GM21825 (cell line): ENCODE measurements at regions not wholly inside any gene's neighbourhood (a gene's known extent, or its start where the extent isn't known, plus 50 kb on each side); places are given as distances from the start of the nearest gene placed in this dataset.
"Not testable (repeated sequence)": the region's sequence is repeated elsewhere in the genome, so short reads cannot be mapped to it uniquely, and the experiment has no call there.

ENCODE experiments used
- ATAC-seq: cut with Tn5 transposase; IDR thresholded peaks from one replicate; pipeline ENCODE4 v1.9.1; 2021; ENCODE audit warnings: mild to moderate bottlenecking, moderate library complexity; ENCODE audit not compliant: unreplicated experiment

GRCh38 chr7:118771672-118772071 lies 547.2 kb downstream of the ANKRD7 start:
- no peak for ATAC-seq

DNA sequence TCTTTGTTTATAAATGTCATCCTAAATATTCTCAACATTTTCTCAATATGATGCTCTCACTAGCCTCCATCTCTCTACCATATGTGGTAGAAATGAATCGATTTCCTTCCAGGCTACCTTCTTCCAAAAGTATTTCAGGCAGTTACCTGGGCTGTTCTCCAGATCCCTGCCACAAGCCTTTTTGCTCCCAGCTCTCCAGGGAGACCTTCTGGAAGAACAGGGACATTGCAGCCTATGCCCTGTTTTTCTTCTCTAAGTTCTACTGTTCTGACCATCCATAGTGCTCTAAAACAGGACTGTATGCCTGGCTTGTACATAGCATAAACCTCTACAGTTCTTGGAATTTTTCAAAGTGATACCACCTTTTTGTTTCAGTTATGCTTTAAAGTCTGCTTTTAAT lies 552.8 kb downstream of the ANKRD7 start:
- ATAC-seq, result no peak

DNA sequence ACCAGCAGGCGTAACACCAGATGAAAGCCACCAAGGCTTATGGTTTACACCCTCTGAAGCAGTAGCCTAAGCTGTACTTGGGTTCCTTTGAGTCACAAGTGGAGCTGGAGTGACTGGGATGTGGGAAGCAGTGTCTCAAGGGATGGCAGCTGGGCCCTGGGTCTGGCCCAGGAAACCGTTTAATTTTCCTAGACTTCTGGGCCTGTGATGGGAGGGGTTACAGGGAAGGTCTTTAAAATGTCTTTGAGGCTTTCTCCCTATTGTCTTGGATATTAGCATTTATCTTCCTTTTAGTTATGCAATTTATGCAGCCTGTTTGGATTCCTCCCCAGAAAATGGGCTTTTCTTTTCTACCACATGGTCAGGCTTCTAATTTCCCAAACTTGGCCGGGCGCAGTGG lies 568.2 kb downstream of the ANKRD7 start:
- ATAC-seq, result no peak

GRCh38 chr7:118793582-118793981 lies 569.1 kb downstream of the ANKRD7 start:
- ATAC-seq, result no peak

- ATAC-seq, result no peak
Measured at GRCh38 chr7:118794419-118794818, 569.9 kb downstream of the ANKRD7 start.

GRCh38 chr7:118801366-118801765 lies 576.9 kb downstream of the ANKRD7 start:
- no peak for ATAC-seq

DNA sequence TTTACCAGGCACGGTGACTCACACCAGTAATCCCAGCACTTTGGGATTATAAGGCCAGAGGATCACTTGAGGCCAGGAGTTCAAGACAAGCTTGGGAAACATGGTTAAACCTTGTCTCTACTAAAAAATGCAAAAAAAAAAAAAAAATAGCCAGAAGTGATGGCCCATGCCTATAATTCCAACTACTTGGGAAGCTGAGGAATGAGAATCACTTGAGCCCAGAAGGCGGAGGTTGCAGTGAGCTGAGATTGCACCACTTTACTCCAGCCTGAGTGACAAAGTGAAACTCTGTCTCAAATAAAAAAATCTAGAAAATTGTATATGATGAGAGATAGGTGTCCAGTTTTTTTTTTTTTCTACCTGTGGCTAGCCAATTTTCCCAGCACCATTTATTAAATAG lies 578.2 kb downstream of the ANKRD7 start:
- ATAC-seq, result no peak

DNA sequence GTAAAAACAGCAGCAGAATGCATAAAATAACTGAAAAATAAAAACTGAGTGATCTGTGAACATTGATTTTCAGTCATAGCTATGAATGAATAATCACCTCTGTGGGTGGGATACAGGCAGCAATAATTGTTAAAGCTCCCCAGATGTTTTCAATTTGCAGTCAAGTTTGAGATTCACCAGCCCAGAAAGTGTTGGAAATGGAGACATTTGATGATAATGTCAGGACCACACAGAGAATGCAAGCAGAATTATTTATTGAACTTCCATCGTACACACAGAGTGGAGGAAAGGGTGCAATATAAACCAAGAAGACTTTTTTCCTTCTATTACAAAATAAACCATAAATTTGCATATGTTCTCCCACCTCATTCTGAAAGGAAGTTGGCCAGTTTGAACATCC lies 601.7 kb downstream of the ANKRD7 start:
- no peak for ATAC-seq

DNA sequence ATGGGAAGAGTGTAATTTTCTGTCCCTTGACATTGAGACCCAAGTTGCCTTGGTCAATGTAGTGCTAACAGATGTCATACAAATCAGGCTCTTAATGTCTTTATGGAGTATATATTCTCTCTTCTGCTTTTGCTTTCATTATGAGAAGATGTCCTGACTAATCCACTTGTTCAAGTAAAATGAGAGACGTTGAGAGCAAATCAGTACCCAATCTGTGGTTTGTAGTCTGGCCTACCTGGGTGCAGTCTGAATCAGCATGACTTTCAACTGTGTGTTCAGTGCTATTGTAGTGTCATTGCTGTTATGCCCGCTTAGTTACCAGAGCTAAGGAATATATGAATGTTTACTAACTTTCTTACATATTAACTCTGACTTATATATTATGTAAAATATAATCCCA lies 612.4 kb downstream of the ANKRD7 start:
- ATAC-seq, result peak; percentile 98

DNA sequence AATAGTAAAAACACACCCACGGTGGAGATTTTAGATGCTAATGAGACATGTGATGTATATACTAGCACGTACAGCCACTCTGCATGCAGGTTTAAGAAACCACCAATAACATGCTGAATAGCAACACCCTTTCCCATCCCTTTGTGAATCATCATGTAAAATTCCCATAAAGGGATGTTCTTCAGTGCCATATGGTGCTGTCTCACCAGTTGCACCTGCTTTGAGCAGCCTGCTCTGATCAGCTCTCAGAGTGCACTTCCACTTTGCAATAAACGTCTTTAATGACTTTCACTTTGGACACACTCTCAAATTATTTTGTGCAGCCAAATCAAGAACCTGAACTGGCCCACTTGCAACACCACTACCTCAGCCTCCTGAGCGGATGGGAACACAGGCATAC lies 615.0 kb downstream of the ANKRD7 start:
- ATAC-seq, result no peak

DNA sequence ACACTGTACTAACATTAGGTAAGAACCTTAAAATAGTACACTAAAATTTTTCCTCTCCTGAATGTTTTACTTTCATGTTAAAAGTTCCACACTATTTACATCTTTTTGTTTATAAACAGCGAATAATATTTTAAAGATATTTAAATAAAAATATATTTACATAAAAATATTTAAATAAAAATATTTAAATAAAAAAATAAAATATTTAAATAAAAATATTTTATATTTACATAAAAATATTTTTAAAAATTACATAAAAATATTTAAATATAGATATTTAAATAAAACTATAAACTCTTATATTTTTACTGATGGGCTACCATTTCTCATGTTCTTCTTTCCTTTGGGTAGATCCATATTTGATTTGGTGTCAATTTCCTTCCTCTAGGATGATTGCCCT lies 619.0 kb downstream of the ANKRD7 start:
- ATAC-seq, result no peak

DNA sequence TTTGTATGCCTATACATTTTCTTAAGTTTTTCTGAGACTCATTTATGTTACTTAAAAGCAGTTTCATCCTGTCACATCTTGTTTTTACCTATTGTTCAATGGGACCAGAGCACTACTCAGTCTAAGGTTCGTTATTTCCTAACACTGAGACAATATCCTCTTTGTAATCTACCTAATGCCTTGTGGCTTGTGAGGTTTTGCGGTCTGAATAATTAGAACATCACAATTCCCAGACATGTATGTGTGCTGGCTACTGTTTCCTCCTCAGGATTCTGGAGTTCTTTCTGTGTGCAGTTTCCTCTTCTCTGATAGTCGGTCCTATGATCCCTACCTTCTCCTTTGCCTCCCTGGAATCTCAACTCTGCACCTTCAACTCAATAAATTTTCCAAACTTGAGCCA lies 620.2 kb downstream of the ANKRD7 start:
- no peak for ATAC-seq

GRCh38 chr7:118845791-118846190 lies 621.3 kb downstream of the ANKRD7 start:
- no peak for ATAC-seq

- no peak for ATAC-seq
Measured at GRCh38 chr7:118846977-118847376, 622.5 kb downstream of the ANKRD7 start.

DNA sequence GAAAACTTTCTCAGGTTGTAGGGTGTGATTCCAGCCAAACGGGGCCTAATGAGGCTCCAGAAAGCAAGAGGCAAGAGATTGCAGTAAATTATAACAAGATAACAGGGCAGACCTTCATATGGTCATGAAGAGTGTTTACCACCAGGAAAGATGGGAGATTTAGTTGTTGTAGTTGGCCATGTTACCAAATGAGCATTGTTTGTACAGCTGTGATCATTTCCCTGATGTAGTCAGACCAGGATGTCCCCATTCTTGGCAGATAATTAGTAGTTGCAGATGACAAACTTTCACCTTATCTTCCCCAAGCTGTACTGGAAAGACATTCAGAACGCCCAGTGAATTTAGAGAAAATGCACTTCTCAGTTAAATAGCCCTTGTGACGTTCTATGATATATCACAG lies 630.8 kb downstream of the ANKRD7 start:
- no peak for ATAC-seq

GRCh38 chr7:118858651-118859149 lies 634.2 kb downstream of the ANKRD7 start:
- ATAC-seq, result no peak

GRCh38 chr7:118861581-118861980 lies 637.1 kb downstream of the ANKRD7 start:
- ATAC-seq, result no peak

DNA sequence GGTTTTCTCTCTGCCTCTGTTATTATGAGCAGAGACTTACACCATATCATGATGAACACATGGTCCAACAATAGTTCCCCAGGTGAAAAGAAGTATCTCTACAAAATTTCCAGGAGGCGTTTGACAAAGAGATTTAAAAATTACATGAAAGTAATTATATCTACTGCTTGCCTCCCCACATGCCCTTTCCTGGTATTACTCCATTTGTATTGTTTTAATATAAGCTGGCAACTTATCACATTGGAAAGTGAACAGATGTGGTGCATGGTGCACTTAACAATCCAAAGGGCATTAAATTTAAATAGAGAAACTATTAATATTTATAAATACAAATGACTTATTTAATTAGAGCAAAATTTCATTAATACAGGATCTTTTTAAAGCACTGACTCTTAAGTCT lies 638.2 kb downstream of the ANKRD7 start:
- no peak for ATAC-seq

GRCh38 chr7:118863966-118864365 lies 639.5 kb downstream of the ANKRD7 start:
- ATAC-seq, result no peak

GRCh38 chr7:118867860-118868259 lies 643.4 kb downstream of the ANKRD7 start:
- ATAC-seq, result no peak

DNA sequence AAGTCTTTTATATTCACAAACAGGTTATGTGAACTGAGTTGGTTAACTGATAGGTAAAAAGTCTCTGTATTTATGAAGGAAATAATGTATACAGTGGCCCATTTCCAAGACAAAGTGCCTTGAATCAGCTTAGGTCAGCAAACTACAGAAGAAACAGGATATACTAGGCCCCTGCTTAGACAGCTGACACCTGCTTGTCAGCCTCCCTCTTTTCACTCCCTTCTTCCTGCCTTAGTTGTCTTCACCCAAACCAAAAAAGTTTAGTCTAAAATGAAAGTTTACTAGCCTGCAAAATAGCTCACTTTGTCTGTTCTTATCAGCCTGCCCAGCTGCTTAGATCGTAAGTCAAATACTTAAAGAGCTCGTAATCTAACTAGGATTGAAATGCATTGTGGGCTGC lies 644.6 kb downstream of the ANKRD7 start:
- not testable (repeated sequence) for ATAC-seq

- ATAC-seq, result no peak
Measured at GRCh38 chr7:118870187-118870586, 645.7 kb downstream of the ANKRD7 start.

DNA sequence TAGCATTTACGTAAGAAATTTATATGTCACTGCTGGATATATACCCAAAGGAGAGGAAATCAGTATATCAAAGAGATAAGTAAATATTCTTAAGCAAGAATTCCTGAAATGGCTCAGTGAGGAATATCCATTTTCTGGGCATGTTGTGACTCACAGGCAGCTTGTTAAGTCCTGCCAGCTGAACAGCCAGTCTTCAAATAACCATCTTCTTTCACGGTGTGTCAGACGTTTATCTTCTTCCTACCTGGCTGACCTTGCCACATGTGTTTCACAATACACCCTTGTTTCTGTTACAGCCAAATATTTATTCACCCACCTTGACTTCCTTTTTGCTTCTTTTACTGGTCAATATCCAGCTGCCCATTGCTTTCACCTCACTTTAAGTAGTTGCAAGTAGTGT lies 648.1 kb downstream of the ANKRD7 start:
- no peak for ATAC-seq

DNA sequence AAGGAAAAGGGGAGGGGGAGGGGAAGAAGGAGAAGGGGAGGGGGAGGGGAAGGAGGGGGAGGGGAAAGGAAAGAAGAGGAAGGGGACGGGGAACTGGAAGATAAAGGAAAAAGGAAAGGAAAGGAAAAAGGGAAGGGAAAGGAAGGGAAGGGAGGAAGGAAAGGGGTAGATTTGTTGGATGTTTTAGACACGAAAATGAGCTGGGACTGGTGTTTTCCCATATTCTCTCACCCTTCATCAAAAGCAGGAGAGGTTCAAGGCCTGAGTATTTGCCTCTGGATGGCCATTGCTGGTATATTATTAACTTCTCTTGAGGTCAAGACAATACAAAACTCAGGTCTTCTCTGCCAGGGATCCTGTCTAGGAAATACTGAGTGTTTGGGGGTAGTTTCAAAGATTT lies 652.7 kb downstream of the ANKRD7 start:
- ATAC-seq, result no peak
